GM10266 (cell line): ENCODE measurements at regions not wholly inside any gene's neighbourhood (a gene's known extent, or its start where the extent isn't known, plus 50 kb on each side); places are given as distances from the start of the nearest gene placed in this dataset.

Experiments used
- DNase-seq: peaks from one replicate; pipeline ENCODE4 v3.0.0; 2012; ENCODE audit errors: extremely low spot score
- CTCF ChIP-seq: IDR thresholded peaks from 2 replicates; pipeline ENCODE4 v1.5.1; 2012; ENCODE audit warnings: mild to moderate bottlenecking, low read depth; ENCODE audit not compliant: control insufficient read depth, insufficient read depth; ENCODE audit errors: missing control alignments

GRCh38 chr6:97790926-97791590, 508.0 kb upstream of the MMS22L start:
- DNase-seq = no peak
- no peak for TF ChIP-seq CTCF

DNA sequence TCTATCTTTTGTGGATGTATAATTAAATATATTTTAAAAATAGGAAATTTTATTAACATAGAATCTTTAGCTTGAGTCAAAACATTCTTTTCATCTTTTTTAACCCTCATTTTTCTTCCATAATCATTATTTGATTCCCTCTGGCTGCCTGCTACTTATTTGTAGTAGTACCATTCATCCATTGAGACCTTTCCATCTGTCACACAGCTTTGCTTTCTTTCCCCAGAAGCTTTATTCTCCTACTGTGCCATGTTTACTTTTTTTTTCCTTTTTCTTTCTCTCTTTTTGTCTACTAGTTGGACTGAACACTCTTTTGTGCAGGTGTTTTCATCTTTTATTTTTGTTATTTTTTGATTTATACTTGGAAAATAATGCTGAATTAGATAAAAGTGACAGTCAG, 522.6 kb upstream of the MMS22L start:
- TF ChIP-seq CTCF = no peak
- no peak for DNase-seq

- no peak for TF ChIP-seq CTCF
- no peak for DNase-seq
Measured at GRCh38 chr6:97812940-97813339, 529.9 kb upstream of the MMS22L start.

GRCh38 chr6:97813889-97814567, 531.0 kb upstream of the MMS22L start:
- DNase-seq = no peak
- no peak for TF ChIP-seq CTCF

GRCh38 chr6:97815301-97815812, 532.3 kb upstream of the MMS22L start:
- DNase-seq = no peak
- TF ChIP-seq CTCF = no peak

GRCh38 chr6:97816526-97816925, 533.5 kb upstream of the MMS22L start:
- no peak for TF ChIP-seq CTCF
- no peak for DNase-seq

- no peak for DNase-seq
- TF ChIP-seq CTCF = no peak
Measured at GRCh38 chr6:97819710-97820109, 536.7 kb upstream of the MMS22L start.
